Kidney glomerular epithelial cell (primary cell): ENCODE measurements at regions not wholly inside any gene's neighbourhood (a gene's known extent, or its start where the extent isn't known, plus 50 kb on each side); places are given as distances from the start of the nearest gene placed in this dataset.
"Not testable (repeated sequence)": the region's sequence is repeated elsewhere in the genome, so short reads cannot be mapped to it uniquely, and the experiment has no call there.

Experiments used
- DNase-seq: peaks from one replicate; lab custom pipeline; 2025; lab: John Stamatoyannopoulos, UW

DNA sequence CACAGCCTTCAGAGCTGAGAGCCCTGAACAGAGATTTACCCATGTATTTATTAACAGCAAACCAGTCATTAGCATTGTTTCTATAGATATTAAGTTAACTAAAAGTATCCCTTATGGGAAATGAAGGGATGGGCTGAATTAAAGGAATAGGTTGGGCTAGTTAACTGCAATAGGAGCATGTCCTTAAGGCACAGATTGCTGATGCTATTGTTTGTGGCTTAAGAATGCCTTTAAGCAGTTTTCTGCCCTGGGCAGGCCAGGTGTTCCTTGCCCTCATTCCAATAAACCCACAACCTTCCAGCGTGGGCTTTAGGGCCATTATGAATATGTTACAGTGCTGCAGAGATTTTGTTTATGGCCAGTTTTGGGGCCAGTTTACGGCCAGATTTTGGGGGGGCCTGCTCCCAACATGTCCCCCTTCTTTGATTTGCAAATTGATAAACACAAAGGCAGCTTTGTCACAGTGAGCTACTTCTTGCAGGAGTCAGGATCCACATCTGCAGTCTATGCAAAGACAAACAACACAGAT is 61.2 kb upstream of the FMNL2 start:
- DNase-seq, result not testable (repeated sequence)

- DNase-seq, result not testable (repeated sequence)
Measured at GRCh38 chr2:152277896-152278295, 57.1 kb upstream of the FMNL2 start.

- DNase-seq, result peak; percentile 10
Measured at GRCh38 chr2:152278526-152278925, 56.4 kb upstream of the FMNL2 start.

GRCh38 chr2:152279367-152279766 is 55.6 kb upstream of the FMNL2 start:
- DNase-seq, result not testable (repeated sequence)

DNA sequence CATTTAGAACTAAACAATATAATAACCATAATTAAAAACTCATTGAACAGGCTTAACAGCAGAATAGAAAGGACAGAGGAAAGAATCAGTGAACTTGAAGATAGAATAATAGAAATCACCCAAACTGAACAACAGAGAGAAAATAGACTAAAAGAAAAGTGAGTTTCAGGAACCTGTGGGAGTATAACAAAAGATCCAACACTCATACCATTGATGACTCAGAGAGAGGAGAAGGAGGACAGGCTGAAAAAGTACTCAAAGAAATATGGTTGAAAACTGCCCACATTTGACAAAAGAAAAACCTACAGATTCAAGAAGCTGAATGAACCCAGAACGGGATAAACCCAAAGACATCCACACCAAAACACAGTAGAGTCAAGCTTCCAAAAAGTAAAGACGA is 54.2 kb upstream of the FMNL2 start:
- no peak for DNase-seq

GRCh38 chr2:152283392-152283791 is 51.6 kb upstream of the FMNL2 start:
- no peak for DNase-seq

DNA sequence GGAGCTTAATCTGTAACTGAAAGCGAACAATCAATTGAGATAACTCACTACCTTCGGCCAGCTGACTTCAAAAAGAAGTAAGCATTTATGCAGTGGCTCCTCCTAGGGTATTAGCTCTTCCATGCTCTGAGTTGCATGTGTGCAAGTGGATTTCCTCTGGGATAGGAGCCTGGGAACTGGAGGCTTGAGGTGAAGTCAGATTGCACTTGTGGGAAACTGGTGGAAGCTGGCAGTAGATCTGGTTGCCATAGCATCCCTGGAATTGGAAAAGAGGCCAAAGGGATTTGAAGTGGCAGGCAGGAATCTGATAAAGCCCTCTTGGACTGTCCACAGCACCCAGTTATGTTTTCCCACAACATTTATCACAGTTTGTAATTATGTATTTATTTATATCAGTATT is 50.6 kb upstream of the FMNL2 start:
- DNase-seq, result no peak
